ENCODE measurements at regions not wholly inside any gene's neighbourhood (a gene's known extent, or its start where the extent isn't known, plus 50 kb on each side); places are given as distances from the start of the nearest gene placed in this dataset.
A peak's percentile ranks its signal among the peaks of the same experiment; 100 is the strongest.

DNA sequence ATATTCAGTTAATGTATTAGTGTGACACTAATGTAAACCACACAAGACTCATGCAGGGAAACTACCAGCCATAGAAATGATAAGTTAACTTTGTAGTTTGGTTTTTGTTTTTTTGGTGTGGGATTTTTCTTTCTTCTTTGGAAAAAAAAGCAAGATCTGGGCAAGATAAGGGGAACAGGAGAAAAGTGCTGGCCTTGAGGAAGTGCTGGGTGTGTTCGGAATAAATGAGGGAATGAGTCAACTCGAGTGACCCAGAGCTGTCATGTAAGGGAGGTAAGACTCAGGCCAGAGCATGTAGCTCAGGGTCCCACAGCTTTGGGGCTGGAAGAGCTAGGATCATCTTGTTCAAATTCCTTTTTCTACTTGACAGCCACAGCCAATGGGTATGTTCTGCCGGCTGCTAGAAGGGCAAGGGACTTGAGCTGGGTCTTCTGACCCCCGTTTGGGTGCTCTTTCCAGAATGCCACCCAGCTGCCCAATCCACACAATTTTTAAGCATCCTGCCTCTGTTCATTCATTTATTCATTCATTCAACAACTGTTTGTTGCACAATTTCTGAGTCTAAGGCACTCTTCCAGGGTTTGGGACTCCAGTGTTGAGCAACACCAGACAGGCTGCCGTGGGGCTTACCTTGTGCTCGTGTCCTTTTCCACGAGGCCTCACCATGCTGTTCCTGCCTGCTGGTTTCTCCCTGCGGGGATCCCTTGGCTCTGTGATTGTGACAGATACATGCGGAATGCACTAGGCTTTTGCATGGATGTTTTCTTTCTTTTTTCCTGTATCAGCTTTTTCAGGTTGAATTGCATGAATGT, 54.5 kb downstream of the CLDN34 start:
- Histone ChIP-seq H2BK15ac (ENCODE audit: low read depth, low read length) (no peak overlapping the region), H3K9me3 (ENCODE audit: control insufficient read depth, insufficient read depth, low read length) (no peaks in the 10 kb centered on the region), H3K23ac (ENCODE audit: low read depth, low read length) (no peak overlapping the region), H3K36me3 (ENCODE audit: control insufficient read depth, insufficient read depth, low read length) (no peaks in the 10 kb centered on the region), H3K79me1 (ENCODE audit: low read depth in 1 of 2, low read length in 2 of 2) (peaks cover 18 to 52% of the 10 kb centered on the region in 2 experiments), H3K4me3 (ENCODE audit: insufficient read depth, low read depth, low read length) (no peak overlapping the region), H2AK9ac (replicated peaks; ENCODE audit: low read depth, low read length, poor library complexity) (no peak overlapping the region), H3K4ac (ENCODE audit: low read depth, low read length) (no peak overlapping the region), H3K4me2 (ENCODE audit: low read depth, low read length) (no peak overlapping the region), H2AFZ (replicated peaks; ENCODE audit: low read length, poor library complexity) (no peak overlapping the region), H3K18ac (ENCODE audit: low read depth, low read length) (no peak overlapping the region), H2BK120ac (ENCODE audit: low read depth, low read length) (no peak overlapping the region), H2BK20ac (ENCODE audit: low read depth, low read length) (no peak overlapping the region), H4K20me1 (ENCODE audit: insufficient read depth, low read length) (peaks cover 41% of the 10 kb centered on the region), H2BK5ac (ENCODE audit: low read depth, low read length, poor library complexity, severe bottlenecking) (no peak overlapping the region), H3K27ac (ENCODE audit: insufficient read depth, low read length) (no peak overlapping the region), H3K14ac (replicated peaks; ENCODE audit: low read depth, low read length) (0 out of 2 replicates have a peak overlapping the region, but pooled peaks have one; percentile 31), H3K56ac (ENCODE audit: extremely low read depth, insufficient read depth, low read length) (no peak overlapping the region), H3K4me1 (ENCODE audit: control insufficient read depth, insufficient read depth, low read length) (no peaks in the 10 kb centered on the region; the same call in 1 of the 2 replicates), H4K8ac (ENCODE audit: low read depth in 2 of 2, low read length in 2 of 2) (no peak overlapping the region), H3K9me1 (ENCODE audit: insufficient read depth, low read length) (no peaks in the 10 kb centered on the region; the same call in 1 of the 2 replicates), H4K91ac (ENCODE audit: insufficient read depth, low read depth, low read length) (no peak overlapping the region), H3K9ac (ENCODE audit: low read depth, low read length) (no peak overlapping the region), H4K5ac (ENCODE audit: low read depth, low read length) (no peak overlapping the region), H2AK5ac (ENCODE audit: low read depth, low read length) (no peak overlapping the region), H3K27me3 (ENCODE audit: control insufficient read depth, insufficient read depth, low read length) (no peaks in the 10 kb centered on the region)
- CTCF ChIA-PET, result interaction anchor here (0.6 kb wide), 1 partner anchor 1252 kb away, joined by 3 read pairs; no protein-coding TSS in a partner anchor
- dilution Hi-C loops (cut with HindIII; ENCODE audit: low sequenced_read_pairs, unreplicated experiment) (no loop called here), in situ Hi-C loops (cut with MboI; ENCODE audit: low sequenced_read_pairs) (no loop called here), intact Hi-C loops (cut with micrococcal nuclease) (no loop called here)
- TF ChIP-seq, protein P1, sequence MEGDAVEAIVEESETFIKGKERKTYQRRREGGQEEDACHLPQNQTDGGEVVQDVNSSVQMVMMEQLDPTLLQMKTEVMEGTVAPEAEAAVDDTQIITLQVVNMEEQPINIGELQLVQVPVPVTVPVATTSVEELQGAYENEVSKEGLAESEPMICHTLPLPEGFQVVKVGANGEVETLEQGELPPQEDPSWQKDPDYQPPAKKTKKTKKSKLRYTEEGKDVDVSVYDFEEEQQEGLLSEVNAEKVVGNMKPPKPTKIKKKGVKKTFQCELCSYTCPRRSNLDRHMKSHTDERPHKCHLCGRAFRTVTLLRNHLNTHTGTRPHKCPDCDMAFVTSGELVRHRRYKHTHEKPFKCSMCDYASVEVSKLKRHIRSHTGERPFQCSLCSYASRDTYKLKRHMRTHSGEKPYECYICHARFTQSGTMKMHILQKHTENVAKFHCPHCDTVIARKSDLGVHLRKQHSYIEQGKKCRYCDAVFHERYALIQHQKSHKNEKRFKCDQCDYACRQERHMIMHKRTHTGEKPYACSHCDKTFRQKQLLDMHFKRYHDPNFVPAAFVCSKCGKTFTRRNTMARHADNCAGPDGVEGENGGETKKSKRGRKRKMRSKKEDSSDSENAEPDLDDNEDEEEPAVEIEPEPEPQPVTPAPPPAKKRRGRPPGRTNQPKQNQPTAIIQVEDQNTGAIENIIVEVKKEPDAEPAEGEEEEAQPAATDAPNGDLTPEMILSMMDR (conservative IDR thresholded peaks at IDR 0.05; ENCODE audit: low read depth, low read length), result no peak
- TF ChIP-seq CEBPB (IDR thresholded peaks at IDR 0.05; ENCODE audit: low read depth, low read length), result peak; percentile 54; the same call in 1 of the 2 replicates
- POLR2A ChIA-PET (ENCODE audit: unreplicated experiment), result no interaction called here
- no TSS peak for BruUV-seq (replicated peaks)
- no peak for ATAC-seq (ENCODE audit: low read depth)
- peak; percentile 14 for DNase-seq
- WGBS, 2 experiments (ENCODE audit: extremely low coverage in 2 of 2, insufficient read length in 1 of 2), result 69% methylated on average over 5 of the region's 9 CpGs; no CpG with 5 or more reads in 1 of the 2 experiments

All from IMR-90 (cell line).